ENCODE measurements at regions not wholly inside any gene's neighbourhood (a gene's known extent, or its start where the extent isn't known, plus 50 kb on each side); places are given as distances from the start of the nearest gene placed in this dataset.

DNA sequence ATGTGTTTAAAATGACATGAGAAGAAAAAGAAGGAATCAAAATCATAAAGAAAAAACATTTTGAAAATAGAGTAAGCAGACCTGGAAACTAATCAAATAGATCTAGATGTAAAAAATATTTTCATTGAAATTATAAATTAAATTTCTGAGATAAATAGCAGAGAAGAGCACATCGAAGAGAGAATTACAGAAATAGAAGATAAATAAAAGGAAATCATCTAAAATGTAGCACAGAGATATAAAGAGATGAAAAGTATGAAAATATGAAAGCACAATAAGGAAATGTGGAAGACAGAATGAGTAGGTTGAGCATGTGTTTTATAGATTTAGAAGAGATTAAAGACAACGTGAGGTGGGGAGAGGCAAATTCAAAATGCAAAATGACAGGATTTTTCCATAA, 130.9 kb upstream of the SEC14L1 start:
- TF ChIP-seq SP1 (CRISPR knock-in tag; conservative IDR thresholded peaks at IDR 0.05): no peak
- no peak for TF ChIP-seq CTCF (IDR thresholded peaks at IDR 0.05)
- TF ChIP-seq TEAD4 (CRISPR knock-in tag; IDR thresholded peaks at IDR 0.05): no peak
- no peak for TF ChIP-seq ESRRA (CRISPR knock-in tag; IDR thresholded peaks at IDR 0.05; ENCODE audit: borderline replicate concordance)
- TF ChIP-seq NR2C2 (CRISPR knock-in tag; IDR thresholded peaks at IDR 0.05): no peak
- TF ChIP-seq ZNF396 (CRISPR knock-in tag; IDR thresholded peaks at IDR 0.05; ENCODE audit: borderline replicate concordance): no peak
- no peak for TF ChIP-seq USF2 (CRISPR knock-in tag; IDR thresholded peaks at IDR 0.05)
- TF ChIP-seq MAX (CRISPR knock-in tag; IDR thresholded peaks at IDR 0.05): no peak
- TF ChIP-seq GABPB1 (CRISPR knock-in tag; IDR thresholded peaks at IDR 0.05): no peak
- TF ChIP-seq FOXK1 (CRISPR knock-in tag; IDR thresholded peaks at IDR 0.05): no peak
